Endothelial cell of umbilical vein (primary cell): ENCODE measurements at regions not wholly inside any gene's neighbourhood (a gene's known extent, or its start where the extent isn't known, plus 50 kb on each side); places are given as distances from the start of the nearest gene placed in this dataset.

Experiments used
- BruUV-seq: library from RNA; stranded (reverse); fragments of 400-500 nt; replicated peaks from 2 replicates; lab custom pipeline; 2021; lab: Mats Ljungman, UMichigan
- CTCF ChIA-PET: fragments of 300-600, 350-600 bp; sonication (Branson Sonifier 250); formaldehyde crosslinking; loops from one replicate; lab custom pipeline; 2021; ENCODE audit warnings: antibody characterized with exemption, inconsistent platforms; lab: Charles Lee
- POLR2A ChIA-PET: fragments of 300-600, 350-600 bp; sonication (Branson Sonifier 250); formaldehyde crosslinking; loops from one replicate; lab custom pipeline; 2021; ENCODE audit warnings: antibody characterized with exemption, inconsistent platforms; lab: Charles Lee
- DNase-seq: peaks from one replicate; pipeline ENCODE4 v3.0.0-alpha.2; 2011; ENCODE audit warnings: low read depth, low spot score
- FAIRE-seq: peaks from 2 replicates; lab custom pipeline; 2011; peaks lifted over from hg19 to GRCh38; lab: Jason Lieb, UNC
- H2AFZ ChIP-seq: 2 replicates; pipeline ENCODE4 v1.6.0; 2012; ENCODE audit warnings: low read depth, low read length, control low read depth, inconsistent platforms
- H3K27ac ChIP-seq: 2 replicates; pipeline ENCODE4 v1.5.1; 2011; ENCODE audit warnings: low read depth, mild to moderate bottlenecking, control low read depth, low read length, moderate library complexity; ENCODE audit not compliant: insufficient read depth
- H3K27me3 ChIP-seq, 2 experiments: 2 replicates each; pipeline versions ENCODE4 v1.6.0 to v1.6.1; 2011; ENCODE audit warnings: low read length in 2 of 2, mixed read lengths in 1 of 2; ENCODE audit not compliant: control insufficient read depth in 2 of 2, insufficient read depth in 2 of 2
- H3K36me3 ChIP-seq, 2 experiments: 2 replicates in 1 of 2; 3 replicates in 1 of 2; pipeline ENCODE4 v1.5.1; 2011; ENCODE audit warnings: low read length in 2 of 2, mild to moderate bottlenecking in 1 of 2, moderate library complexity in 1 of 2; ENCODE audit not compliant: control insufficient read depth in 2 of 2, insufficient read depth in 2 of 2; ENCODE audit errors: extremely low read depth in 1 of 2
- H3K4me1 ChIP-seq: 3 replicates; pipeline ENCODE4 v1.5.1; 2011; ENCODE audit warnings: mild to moderate bottlenecking, low read length; ENCODE audit not compliant: control insufficient read depth, insufficient read depth; ENCODE audit errors: extremely low read depth
- H3K4me2 ChIP-seq: 2 replicates; pipeline ENCODE4 v1.6.1; 2011; ENCODE audit warnings: low read length, control low read depth, mixed read lengths; ENCODE audit not compliant: insufficient read depth
- H3K4me3 ChIP-seq, 3 experiments: fragments of 200-600 bp in 1 of 3; sonication (generic), shearing (Covaris generic) in 1 of 3; replicated peaks in 1 of 3; 2 replicates each; pipeline ENCODE4 v1.5.1; 2011 to 2016; ENCODE audit warnings: control low read depth in 3 of 3, low read length in 3 of 3, mild to moderate bottlenecking in 2 of 3, inconsistent platforms in 1 of 3, low read depth in 1 of 3, moderate library complexity in 1 of 3; ENCODE audit not compliant: insufficient read depth in 1 of 3
- H3K79me2 ChIP-seq: 2 replicates; pipeline ENCODE4 v1.6.0; 2012; ENCODE audit warnings: low read length, inconsistent platforms; ENCODE audit not compliant: control insufficient read depth, insufficient read depth
- H3K9ac ChIP-seq: replicated peaks from 2 replicates; pipeline ENCODE3; 2011; ENCODE audit warnings: low read length, control low read depth; ENCODE audit not compliant: insufficient read depth; ENCODE audit errors: extremely low read depth
- H3K9me1 ChIP-seq: replicated peaks from 3 replicates; pipeline ENCODE4 v1.6.0; 2011; ENCODE audit warnings: mild to moderate bottlenecking, low read length; ENCODE audit not compliant: control insufficient read depth, insufficient read depth; ENCODE audit errors: extremely low read depth
- H3K9me3 ChIP-seq: replicated peaks from 2 replicates; pipeline ENCODE4 v1.5.1; 2012; ENCODE audit warnings: low read length, inconsistent platforms; ENCODE audit not compliant: control insufficient read depth, insufficient read depth
- H4K20me1 ChIP-seq: replicated peaks from 2 replicates; pipeline ENCODE3; 2011; ENCODE audit warnings: mild to moderate bottlenecking, low read length; ENCODE audit not compliant: control insufficient read depth, insufficient read depth; ENCODE audit errors: extremely low read depth
- EZH2 ChIP-seq: IDR thresholded peaks from 2 replicates; pipeline ENCODE4 v1.6.1; 2012; ENCODE audit warnings: borderline replicate concordance, low read depth, mild to moderate bottlenecking, moderate library complexity, low read length, inconsistent platforms; ENCODE audit not compliant: severe bottlenecking
- FOS ChIP-seq: IDR thresholded peaks from 2 replicates; pipeline ENCODE4 v1.6.1; 2011; ENCODE audit warnings: mild to moderate bottlenecking, low read length, moderate library complexity, borderline replicate concordance; ENCODE audit not compliant: insufficient read depth
- GATA2 ChIP-seq: IDR thresholded peaks from 2 replicates; pipeline ENCODE4 v1.7.0; 2011; ENCODE audit warnings: low read depth, mild to moderate bottlenecking, moderate library complexity, mixed read lengths, low read length; ENCODE audit not compliant: insufficient read length, insufficient read depth
- JUN ChIP-seq: IDR thresholded peaks from 2 replicates; pipeline ENCODE4 v1.6.1; 2011; ENCODE audit warnings: borderline replicate concordance, low read depth; ENCODE audit not compliant: insufficient read length, insufficient read depth
- MYC ChIP-seq: IDR thresholded peaks from one replicate; pipeline ENCODE4 v1.6.1; 2011; ENCODE audit warnings: mild to moderate bottlenecking, low read depth, low read length
- POLR2A ChIP-seq: IDR thresholded peaks from 2 replicates; pipeline ENCODE4 v1.6.1; 2012; ENCODE audit warnings: low read depth, mild to moderate bottlenecking, control low read depth, low read length
- POLR2AphosphoS5 ChIP-seq: IDR thresholded peaks from 2 replicates; pipeline ENCODE4 v1.6.1; 2012; ENCODE audit warnings: low read depth, mild to moderate bottlenecking, control low read depth, low read length, moderate library complexity; ENCODE audit not compliant: insufficient read depth
- dilution Hi-C: fragments of 300-500 bp; cut with MboI; formaldehyde crosslinking; loops from one replicate; pipeline ENCODE4 v1.15.0; 2019; ENCODE audit warnings: low sequenced_read_pairs; ENCODE audit not compliant: extremely low pct_ligation_motif_present
- intact Hi-C: fragments of 100-400 bp; cut with micrococcal nuclease; formaldehyde crosslinking; loops from one replicate; pipeline ENCODE4 v1.10.0; 2022
- TF ChIP-seq, protein P1 (sequence below): IDR thresholded peaks from 2 replicates; pipeline ENCODE4 v1.6.1; 2011; ENCODE audit not compliant: insufficient read depth, insufficient read length
- TF ChIP-seq, protein P2 (sequence below), 2 donors: IDR thresholded peaks; 1 replicate in 1 of 2; 2 replicates in 1 of 2; pipeline ENCODE4 v1.5.1; 2011; ENCODE audit warnings: low read length in 2 of 2, mild to moderate bottlenecking in 2 of 2, moderate library complexity in 2 of 2, control low read depth in 1 of 2, inconsistent platforms in 1 of 2, low read depth in 1 of 2; ENCODE audit not compliant: insufficient read depth in 1 of 2; ENCODE audit errors: extremely low read depth in 1 of 2

DNA sequence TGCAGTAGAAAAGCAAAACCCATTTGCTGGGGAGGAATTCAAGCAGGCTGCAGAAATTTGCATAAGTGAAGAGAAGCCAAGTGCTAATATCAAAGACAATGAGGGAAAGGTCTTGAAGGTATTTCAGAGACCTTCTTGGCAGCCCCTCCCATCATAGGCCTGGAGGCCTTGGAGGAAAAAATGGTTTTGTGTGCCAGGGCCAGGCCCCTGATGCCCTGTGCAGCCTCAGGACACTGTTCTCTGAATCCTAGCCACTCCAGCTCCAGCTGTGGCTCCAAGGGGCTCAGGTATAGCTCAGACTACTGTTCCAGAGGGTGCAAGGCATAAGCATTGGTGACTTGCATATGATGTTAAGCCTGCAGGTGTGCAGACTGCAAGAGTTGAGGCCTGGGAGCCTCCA is 463.2 kb upstream of the ATXN8OS start:
- no peaks in the 10 kb centered on the region for H3K9me1 ChIP-seq
- no peaks in the 10 kb centered on the region for H3K4me1 ChIP-seq
- no peaks in the 10 kb centered on the region for H3K79me2 ChIP-seq
- H3K4me2 ChIP-seq: no peak overlapping the region
- no peaks in the 10 kb centered on the region for H4K20me1 ChIP-seq
- ChIA-PET CTCF (no interaction called here), POLR2A (no interaction called here)
- dilution Hi-C loops (no loop called here), intact Hi-C loops (no loop called here)
- H3K9ac ChIP-seq: no peak overlapping the region
- peaks cover 3% of the 10 kb centered on the region for H3K9me3 ChIP-seq
- no peak overlapping the region for H3K4me3 ChIP-seq
- no peaks in the 10 kb centered on the region for H3K27me3 ChIP-seq
- no peak for TF ChIP-seq JUN
- TF ChIP-seq MYC: no peak
- TF ChIP-seq, protein P1, sequence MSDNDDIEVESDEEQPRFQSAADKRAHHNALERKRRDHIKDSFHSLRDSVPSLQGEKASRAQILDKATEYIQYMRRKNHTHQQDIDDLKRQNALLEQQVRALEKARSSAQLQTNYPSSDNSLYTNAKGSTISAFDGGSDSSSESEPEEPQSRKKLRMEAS: no peak
- TF ChIP-seq FOS: no peak
- TF ChIP-seq POLR2AphosphoS5: no peak
- no peak for TF ChIP-seq GATA2
- no peak for TF ChIP-seq EZH2
- TF ChIP-seq POLR2A: no peak
- TF ChIP-seq, protein P2, sequence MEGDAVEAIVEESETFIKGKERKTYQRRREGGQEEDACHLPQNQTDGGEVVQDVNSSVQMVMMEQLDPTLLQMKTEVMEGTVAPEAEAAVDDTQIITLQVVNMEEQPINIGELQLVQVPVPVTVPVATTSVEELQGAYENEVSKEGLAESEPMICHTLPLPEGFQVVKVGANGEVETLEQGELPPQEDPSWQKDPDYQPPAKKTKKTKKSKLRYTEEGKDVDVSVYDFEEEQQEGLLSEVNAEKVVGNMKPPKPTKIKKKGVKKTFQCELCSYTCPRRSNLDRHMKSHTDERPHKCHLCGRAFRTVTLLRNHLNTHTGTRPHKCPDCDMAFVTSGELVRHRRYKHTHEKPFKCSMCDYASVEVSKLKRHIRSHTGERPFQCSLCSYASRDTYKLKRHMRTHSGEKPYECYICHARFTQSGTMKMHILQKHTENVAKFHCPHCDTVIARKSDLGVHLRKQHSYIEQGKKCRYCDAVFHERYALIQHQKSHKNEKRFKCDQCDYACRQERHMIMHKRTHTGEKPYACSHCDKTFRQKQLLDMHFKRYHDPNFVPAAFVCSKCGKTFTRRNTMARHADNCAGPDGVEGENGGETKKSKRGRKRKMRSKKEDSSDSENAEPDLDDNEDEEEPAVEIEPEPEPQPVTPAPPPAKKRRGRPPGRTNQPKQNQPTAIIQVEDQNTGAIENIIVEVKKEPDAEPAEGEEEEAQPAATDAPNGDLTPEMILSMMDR (IDR thresholded peaks at IDR 0.05; ENCODE audit: extremely low read depth in 1 of 2, insufficient read depth in 1 of 2, low read depth in 1 of 2, low read length in 2 of 2): no peak
- BruUV-seq: no TSS peak
- H3K27ac ChIP-seq: no peak overlapping the region
- FAIRE-seq (no peak), DNase-seq (no peak)
- no peaks in the 10 kb centered on the region for H3K36me3 ChIP-seq
- H2AFZ ChIP-seq: no peak overlapping the region
